GM18498 (cell line): ENCODE measurements at regions not wholly inside any gene's neighbourhood (a gene's known extent, or its start where the extent isn't known, plus 50 kb on each side); places are given as distances from the start of the nearest gene placed in this dataset.

Experiments
- ATAC-seq: cut with Tn5 transposase; IDR thresholded peaks from one replicate; pipeline ENCODE4 v1.9.1; 2021; ENCODE audit warnings: mild to moderate bottlenecking, moderate library complexity; ENCODE audit not compliant: unreplicated experiment

GRCh38 chr2:7209757-7210555, 292.7 kb downstream of the RNF144A start:
- ATAC-seq = no peak

- no peak for ATAC-seq
These were observed 293.5 kb downstream of the RNF144A start for GRCh38 chr2:7210712-7211111.

- no peak for ATAC-seq
These were observed 308.6 kb downstream of the RNF144A start for GRCh38 chr2:7225848-7226247.

GRCh38 chr2:7226501-7226900, 309.3 kb downstream of the RNF144A start:
- ATAC-seq = no peak

- ATAC-seq = no peak
These were observed 315.9 kb downstream of the RNF144A start for GRCh38 chr2:7233126-7233525.

GRCh38 chr2:7237466-7237865, 320.3 kb downstream of the RNF144A start:
- no peak for ATAC-seq

- ATAC-seq = no peak
These were observed 321.9 kb downstream of the RNF144A start for GRCh38 chr2:7239078-7239477.

- ATAC-seq = no peak
These were observed 324.0 kb downstream of the RNF144A start for GRCh38 chr2:7241041-7241745.

- no peak for ATAC-seq
These were observed 325.1 kb downstream of the RNF144A start for GRCh38 chr2:7242189-7242867.

GRCh38 chr2:7243276-7243675, 326.1 kb downstream of the RNF144A start:
- no peak for ATAC-seq

- no peak for ATAC-seq
These were observed 339.2 kb downstream of the RNF144A start for GRCh38 chr2:7256377-7256776.

- no peak for ATAC-seq
These were observed 345.5 kb downstream of the RNF144A start for GRCh38 chr2:7262727-7263126.

- ATAC-seq = no peak
These were observed 347.6 kb downstream of the RNF144A start for GRCh38 chr2:7264791-7265190.

- no peak for ATAC-seq
These were observed 348.1 kb downstream of the RNF144A start for GRCh38 chr2:7265286-7265685.

- no peak for ATAC-seq
These were observed 352.0 kb downstream of the RNF144A start for GRCh38 chr2:7269106-7269643.

- no peak for ATAC-seq
These were observed 352.8 kb downstream of the RNF144A start for GRCh38 chr2:7270011-7270431.

GRCh38 chr2:7272210-7272609, 355.0 kb downstream of the RNF144A start:
- no peak for ATAC-seq

GRCh38 chr2:7278984-7279383, 361.8 kb downstream of the RNF144A start:
- ATAC-seq = no peak

- ATAC-seq = no peak
These were observed 362.3 kb downstream of the RNF144A start for GRCh38 chr2:7279421-7279949.

- ATAC-seq = peak; percentile 70
These were observed 363.6 kb downstream of the RNF144A start for GRCh38 chr2:7280790-7281189.
